DMS53 treated with DMSO at 0.1 percent for 48 hours (cell line): ENCODE measurements at regions not wholly inside any gene's neighbourhood (a gene's known extent, or its start where the extent isn't known, plus 50 kb on each side); places are given as distances from the start of the nearest gene placed in this dataset.
"Not testable (repeated sequence)": the region's sequence is repeated elsewhere in the genome, so short reads cannot be mapped to it uniquely, and the experiment has no call there.

ENCODE experiments used
- DNase-seq: peaks from one replicate; lab custom pipeline; 2025; ENCODE audit not compliant: unreplicated experiment; lab: John Stamatoyannopoulos, UW

- not testable (repeated sequence) for DNase-seq
Observed at GRCh38 chr2:88802026-88802425, 110.6 kb downstream of the RPIA start.

- DNase-seq: peak; percentile 76
Observed at GRCh38 chr2:88807237-88807962, 115.9 kb downstream of the RPIA start.

- no peak for DNase-seq
Observed at GRCh38 chr2:88808083-88808482, 116.6 kb downstream of the RPIA start.

- no peak for DNase-seq
Observed at GRCh38 chr2:88808652-88809051, 117.2 kb downstream of the RPIA start.

GRCh38 chr2:88809216-88809615, 117.7 kb downstream of the RPIA start:
- DNase-seq: no peak

GRCh38 chr2:88810017-88810416, 118.5 kb downstream of the RPIA start:
- DNase-seq: peak; percentile 89

- DNase-seq: no peak
Observed at GRCh38 chr2:88810488-88810887, 119.0 kb downstream of the RPIA start.

GRCh38 chr2:88811233-88811632, 119.8 kb downstream of the RPIA start:
- no peak for DNase-seq

- no peak for DNase-seq
Observed at GRCh38 chr2:88811681-88812080, 120.2 kb downstream of the RPIA start.

GRCh38 chr2:88813612-88814011, 122.1 kb downstream of the RPIA start:
- no peak for DNase-seq

- no peak for DNase-seq
Observed at GRCh38 chr2:88815282-88815681, 123.8 kb downstream of the RPIA start.

- DNase-seq: no peak
Observed at GRCh38 chr2:88815697-88816096, 124.2 kb downstream of the RPIA start.

GRCh38 chr2:88818381-88818780, 126.9 kb downstream of the RPIA start:
- no peak for DNase-seq

- no peak for DNase-seq
Observed at GRCh38 chr2:88824951-88825350, 133.5 kb downstream of the RPIA start.

GRCh38 chr2:88826399-88826798, 134.9 kb downstream of the RPIA start:
- DNase-seq: no peak

GRCh38 chr2:88827821-88828220, 136.3 kb downstream of the RPIA start:
- no peak for DNase-seq

- DNase-seq: no peak
Observed at GRCh38 chr2:88828397-88829137, 137.1 kb downstream of the RPIA start.

- DNase-seq: no peak
Observed at GRCh38 chr2:88829607-88830463, 138.4 kb downstream of the RPIA start.

GRCh38 chr2:88831071-88831791, 139.8 kb downstream of the RPIA start:
- DNase-seq: peak; percentile 19

- peak; percentile 19 for DNase-seq
Observed at GRCh38 chr2:88831792-88832248, 140.3 kb downstream of the RPIA start.
